HCT116 (cell line): ENCODE measurements at regions not wholly inside any gene's neighbourhood (a gene's known extent, or its start where the extent isn't known, plus 50 kb on each side); places are given as distances from the start of the nearest gene placed in this dataset.

Experiments
- CEBPB ChIP-seq: IDR thresholded peaks from 2 replicates; pipeline ENCODE4 v1.6.1; 2012; ENCODE audit warnings: low read depth
- EZH2phosphoT487 ChIP-seq: fragments of 200-600 bp; IDR thresholded peaks from 2 replicates; pipeline ENCODE4 v1.6.1; 2018; ENCODE audit warnings: antibody characterized with exemption, borderline replicate concordance
- MAX ChIP-seq: IDR thresholded peaks from 2 replicates; pipeline ENCODE4 v1.6.1; 2012
- POLR2A ChIP-seq: IDR thresholded peaks from 2 replicates; pipeline ENCODE4 v1.7.0; 2011; ENCODE audit warnings: borderline replicate concordance; ENCODE audit not compliant: insufficient read depth, insufficient read length; ENCODE audit errors: extremely low read depth
- POLR2AphosphoS5 ChIP-seq: IDR thresholded peaks from 2 replicates; pipeline ENCODE4 v1.6.1; 2011; ENCODE audit warnings: mild to moderate bottlenecking, low read depth, low read length, moderate library complexity
- TCF7L2 ChIP-seq: IDR thresholded peaks from 2 replicates; pipeline ENCODE4 v1.7.0; 2011; ENCODE audit warnings: borderline replicate concordance, inconsistent platforms; ENCODE audit not compliant: insufficient read depth, insufficient read length; ENCODE audit errors: extremely low read depth
- TF ChIP-seq, protein P1 (sequence below), 3 experiments: fragments of 200-600 bp in 1 of 3; sonication (generic) in 1 of 3; IDR thresholded peaks in 2 of 3; conservative IDR thresholded peaks in 1 of 3; 2 replicates each; pipeline ENCODE4 v1.5.1; 2012 to 2017; ENCODE audit warnings: low read depth in 2 of 3, low read length in 2 of 3, antibody characterized with exemption in 1 of 3, borderline replicate concordance in 1 of 3, control low read depth in 1 of 3, mild to moderate bottlenecking in 1 of 3, mixed read lengths in 1 of 3, mixed run types in 1 of 3, moderate library complexity in 1 of 3; ENCODE audit not compliant: insufficient read depth in 1 of 3

DNA sequence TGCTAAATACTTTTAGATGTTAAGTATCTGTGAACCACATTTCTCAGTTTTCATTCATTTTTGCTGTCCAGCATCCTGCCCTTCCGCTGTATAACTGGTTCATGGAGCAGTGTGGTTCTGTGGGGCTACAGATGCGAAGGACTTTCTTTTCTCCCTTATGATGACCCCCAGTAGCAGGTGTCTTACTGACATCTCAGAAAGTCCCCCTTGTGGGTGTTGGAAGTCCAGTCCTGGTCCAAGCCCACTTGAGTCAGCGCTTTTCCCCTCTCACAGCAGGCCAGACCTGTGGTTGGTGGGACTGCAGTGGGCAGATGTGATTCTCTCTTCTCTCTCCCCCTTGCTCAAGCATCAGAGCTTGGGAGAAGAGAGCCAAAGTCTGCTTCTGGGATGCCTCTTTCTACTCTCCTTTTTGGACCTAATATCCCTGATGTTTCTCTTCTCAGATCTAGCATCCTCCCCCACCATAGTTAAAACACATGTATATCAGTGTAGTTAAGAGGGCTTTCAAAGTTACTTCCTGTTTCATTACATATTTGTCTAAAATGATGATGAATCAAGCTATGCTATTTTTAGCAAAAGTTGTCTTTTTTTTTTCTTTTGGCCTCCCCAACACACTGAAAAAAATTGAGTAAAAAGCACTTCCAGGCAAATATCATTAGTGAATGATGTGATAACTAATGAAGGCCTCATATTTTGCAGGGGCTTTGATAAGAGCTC, 119.5 kb upstream of the ZNF618 start:
- TF ChIP-seq, protein P1, sequence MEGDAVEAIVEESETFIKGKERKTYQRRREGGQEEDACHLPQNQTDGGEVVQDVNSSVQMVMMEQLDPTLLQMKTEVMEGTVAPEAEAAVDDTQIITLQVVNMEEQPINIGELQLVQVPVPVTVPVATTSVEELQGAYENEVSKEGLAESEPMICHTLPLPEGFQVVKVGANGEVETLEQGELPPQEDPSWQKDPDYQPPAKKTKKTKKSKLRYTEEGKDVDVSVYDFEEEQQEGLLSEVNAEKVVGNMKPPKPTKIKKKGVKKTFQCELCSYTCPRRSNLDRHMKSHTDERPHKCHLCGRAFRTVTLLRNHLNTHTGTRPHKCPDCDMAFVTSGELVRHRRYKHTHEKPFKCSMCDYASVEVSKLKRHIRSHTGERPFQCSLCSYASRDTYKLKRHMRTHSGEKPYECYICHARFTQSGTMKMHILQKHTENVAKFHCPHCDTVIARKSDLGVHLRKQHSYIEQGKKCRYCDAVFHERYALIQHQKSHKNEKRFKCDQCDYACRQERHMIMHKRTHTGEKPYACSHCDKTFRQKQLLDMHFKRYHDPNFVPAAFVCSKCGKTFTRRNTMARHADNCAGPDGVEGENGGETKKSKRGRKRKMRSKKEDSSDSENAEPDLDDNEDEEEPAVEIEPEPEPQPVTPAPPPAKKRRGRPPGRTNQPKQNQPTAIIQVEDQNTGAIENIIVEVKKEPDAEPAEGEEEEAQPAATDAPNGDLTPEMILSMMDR (IDR thresholded peaks at IDR 0.05 in 2 of 3, conservative IDR thresholded peaks at IDR 0.05 in 1 of 3; ENCODE audit: borderline replicate concordance in 1 of 3, insufficient read depth in 1 of 3, low read depth in 2 of 3, low read length in 2 of 3): no peak
- no peak for TF ChIP-seq CEBPB
- no peak for TF ChIP-seq TCF7L2
- no peak for TF ChIP-seq POLR2A
- TF ChIP-seq MAX: no peak
- TF ChIP-seq POLR2AphosphoS5: no peak
- TF ChIP-seq EZH2phosphoT487: no peak
